ENCODE measurements at regions not wholly inside any gene's neighbourhood (a gene's known extent, or its start where the extent isn't known, plus 50 kb on each side); places are given as distances from the start of the nearest gene placed in this dataset.

GRCh38 chr3:145290010-145290409, 871.0 kb downstream of the PLOD2 start:
- no peak for TF ChIP-seq EZH2 (IDR thresholded peaks at IDR 0.05; ENCODE audit: low read length, missing control alignments)
- no peak for TF ChIP-seq CTCF (conservative IDR thresholded peaks at IDR 0.05 in 1 of 2, IDR thresholded peaks at IDR 0.05 in 1 of 2; ENCODE audit: low read depth in 1 of 2, low read length in 2 of 2)
